Prostate gland (tissue), 2 donors: ENCODE measurements at regions not wholly inside any gene's neighbourhood (a gene's known extent, or its start where the extent isn't known, plus 50 kb on each side); places are given as distances from the start of the nearest gene placed in this dataset.

Experiments
- DNase-seq: peaks from one replicate; pipeline ENCODE4 v3.0.0-alpha.2; 2019; ENCODE audit warnings: low spot score
- H3K27ac ChIP-seq, 2 donors: fragments of 200-600 bp; sonication (generic); 2 replicates each; pipeline ENCODE4 v1.5.1; 2017 to 2019
- H3K27me3 ChIP-seq: fragments of 200-600 bp; sonication (generic); replicated peaks from 2 replicates; pipeline ENCODE4 v1.5.1; 2019; ENCODE audit not compliant: insufficient read depth
- H3K36me3 ChIP-seq, 2 donors: fragments of 200-600 bp; sonication (generic); 1 replicate in 1 of 2; 2 replicates in 1 of 2; pipeline versions ENCODE4 v1.5.1 to v1.8.1; 2017 to 2019
- H3K4me1 ChIP-seq: fragments of 200-600 bp; sonication (generic); replicated peaks from 2 replicates; pipeline ENCODE4 v1.5.1; 2019
- H3K4me3 ChIP-seq, 2 donors: fragments of 200-600 bp; sonication (generic); 2 replicates each; pipeline ENCODE4 v1.5.1; 2017 to 2019
- H3K9me3 ChIP-seq: fragments of 200-600 bp; sonication (generic); 2 replicates; pipeline ENCODE4 v1.5.1; 2017
- CTCF ChIP-seq, 4 experiments: fragments of 200-600 bp in 2 of 4; fragments of 450-650 bp in 2 of 4; sonication (generic) in 2 of 4; IDR thresholded peaks; 1 replicate in 3 of 4; 2 replicates in 1 of 4; pipeline ENCODE4 v1.5.1; 2016 to 2019; ENCODE audit warnings: antibody characterized with exemption in 4 of 4, mild to moderate bottlenecking in 2 of 4, moderate library complexity in 2 of 4
- POLR2A ChIP-seq: fragments of 450-650 bp; IDR thresholded peaks from one replicate; pipeline ENCODE4 v1.6.1; 2016; ENCODE audit warnings: antibody characterized with exemption, mild to moderate bottlenecking
- POLR2AphosphoS5 ChIP-seq: sonication (generic); formaldehyde crosslinking; IDR thresholded peaks from one replicate; pipeline ENCODE4 v1.6.1; 2017; ENCODE audit warnings: antibody characterized with exemption
- WGBS: methylation state at CpG from one replicate; pipeline ENCODE4 v1.1.5; 2018; 5-methylcytosine and 5-hydroxymethylcytosine counted together
- intact Hi-C: fragments of 100-400 bp; cut with DNase I; formaldehyde crosslinking; loops from one replicate; pipeline ENCODE4 v1.14.2; 2022

- H3K27ac ChIP-seq, result no peak overlapping the region
- intact Hi-C loops, result loop anchor here (10.0 kb wide), 1 partner anchor 165 kb away; no protein-coding TSS in a partner anchor
- H3K4me3 ChIP-seq, result no peak overlapping the region
- no peak for TF ChIP-seq POLR2AphosphoS5
- TF ChIP-seq POLR2A, result no peak
- no peak for TF ChIP-seq CTCF (IDR thresholded peaks at IDR 0.05)
- no peaks in the 10 kb centered on the region for H3K4me1 ChIP-seq
- no peak for DNase-seq
- H3K9me3 ChIP-seq, result no peaks in the 10 kb centered on the region
- H3K36me3 ChIP-seq, result no peaks in the 10 kb centered on the region
- H3K27me3 ChIP-seq, result no peaks in the 10 kb centered on the region
- 83% methylated on average over 1 of the region's 1 CpG for WGBS
Observed at GRCh38 chr14:56419750-56420149, 159.8 kb upstream of the TMEM260 start.

- 57% methylated on average over 2 of the region's 2 CpGs for WGBS
- H3K9me3 ChIP-seq, result no peaks in the 10 kb centered on the region
- TF ChIP-seq POLR2AphosphoS5 (no peak), POLR2A (no peak), CTCF (IDR thresholded peaks at IDR 0.05) (no peak)
- no peak overlapping the region for H3K4me3 ChIP-seq
- DNase-seq, result no peak
- H3K4me1 ChIP-seq, result no peaks in the 10 kb centered on the region
- no peaks in the 10 kb centered on the region for H3K27me3 ChIP-seq
- H3K36me3 ChIP-seq, result no peaks in the 10 kb centered on the region
- intact Hi-C loops, result loop anchor here (10.0 kb wide), 1 partner anchor 167 kb away; no protein-coding TSS in a partner anchor
- H3K27ac ChIP-seq, result no peak overlapping the region
Observed at GRCh38 chr14:56422221-56422620, 157.4 kb upstream of the TMEM260 start.

- Histone ChIP-seq H3K9me3 (no peaks in the 10 kb centered on the region), H3K36me3 (no peaks in the 10 kb centered on the region), H3K4me3 (no peak overlapping the region), H3K4me1 (no peaks in the 10 kb centered on the region), H3K27me3 (no peaks in the 10 kb centered on the region), H3K27ac (no peak overlapping the region)
- intact Hi-C loops, result loop anchor here (10.0 kb wide), 1 partner anchor 168 kb away; no protein-coding TSS in a partner anchor
- peak; percentile 93 for DNase-seq
- 0% methylated on average over 1 of the region's 1 CpG for WGBS
- TF ChIP-seq CTCF (IDR thresholded peaks at IDR 0.05), result peak; percentile 26 to 85 (median 74)
- TF ChIP-seq POLR2A, result no peak
- TF ChIP-seq POLR2AphosphoS5, result peak; percentile 92
Observed at GRCh38 chr14:56422703-56423213, 156.8 kb upstream of the TMEM260 start.

- TF ChIP-seq POLR2AphosphoS5 (no peak), POLR2A (no peak), CTCF (IDR thresholded peaks at IDR 0.05) (no peak)
- Histone ChIP-seq H3K4me1 (no peaks in the 10 kb centered on the region), H3K27ac (no peak overlapping the region), H3K9me3 (no peaks in the 10 kb centered on the region), H3K36me3 (no peaks in the 10 kb centered on the region), H3K4me3 (no peak overlapping the region), H3K27me3 (no peaks in the 10 kb centered on the region)
- intact Hi-C loops, result loop anchor here (10.0 kb wide), 1 partner anchor 169 kb away; no protein-coding TSS in a partner anchor
- no peak for DNase-seq
- 6% methylated on average over 2 of the region's 2 CpGs for WGBS
Observed at GRCh38 chr14:56423544-56423943, 156.1 kb upstream of the TMEM260 start.

- Histone ChIP-seq H3K36me3 (no peaks in the 10 kb centered on the region), H3K9me3 (no peaks in the 10 kb centered on the region), H3K4me3 (no peak overlapping the region), H3K27ac (no peak overlapping the region), H3K27me3 (no peaks in the 10 kb centered on the region), H3K4me1 (no peaks in the 10 kb centered on the region)
- intact Hi-C loops, result no loop called here
- DNase-seq, result no peak
- TF ChIP-seq CTCF (IDR thresholded peaks at IDR 0.05) (no peak), POLR2AphosphoS5 (no peak), POLR2A (no peak)
- 66% methylated on average over 4 of the region's 4 CpGs for WGBS
Observed at GRCh38 chr14:56431013-56431412, 148.6 kb upstream of the TMEM260 start.
